ENCODE measurements at regions not wholly inside any gene's neighbourhood (a gene's known extent, or its start where the extent isn't known, plus 50 kb on each side); places are given as distances from the start of the nearest gene placed in this dataset.

DNA sequence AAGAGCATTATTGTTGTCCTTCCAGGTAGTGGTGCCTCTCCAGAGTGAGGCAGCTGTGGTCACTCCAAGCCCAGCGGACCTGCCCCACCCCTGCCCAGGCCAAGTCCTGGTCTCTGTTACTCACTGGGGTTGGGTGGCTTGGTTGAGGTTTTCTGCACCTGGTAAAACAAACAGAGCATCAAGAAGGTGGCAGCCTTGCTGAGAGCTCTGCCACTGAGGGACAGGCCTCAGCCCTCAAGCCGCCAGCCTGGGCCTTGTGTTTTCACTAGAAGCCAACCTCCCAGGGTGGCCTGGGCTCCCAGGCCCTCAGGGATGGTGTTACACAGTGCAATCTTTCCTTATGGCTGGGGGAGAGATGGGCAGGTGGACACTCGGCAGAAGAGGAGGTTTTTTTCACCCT is 182.7 kb downstream of the BCOR start:
- H2AK9ac ChIP-seq (replicated peaks; ENCODE audit: low read depth, low read length, poor library complexity): no peak overlapping the region
- in situ Hi-C loops (cut with MboI; ENCODE audit: low sequenced_read_pairs): no loop called here

More for the DNA sequence above, 182.7 kb downstream of the BCOR start:
- Histone ChIP-seq H3K36me3 (ENCODE audit: control insufficient read depth, insufficient read depth, low read length) (no peaks in the 10 kb centered on the region), H3K4me2 (ENCODE audit: low read depth, low read length) (no peak overlapping the region), H3K4me3 (ENCODE audit: insufficient read depth, low read depth, low read length) (no peak overlapping the region), H3K27me3 (ENCODE audit: control insufficient read depth, insufficient read depth, low read length) (peaks cover 12% of the 10 kb centered on the region), H2AFZ (replicated peaks; ENCODE audit: low read length, poor library complexity) (no peak overlapping the region), H2BK15ac (ENCODE audit: low read depth, low read length) (no peak overlapping the region), H4K20me1 (ENCODE audit: insufficient read depth, low read length) (no peaks in the 10 kb centered on the region), H3K56ac (ENCODE audit: extremely low read depth, insufficient read depth, low read length) (no peak overlapping the region), H3K4ac (ENCODE audit: low read depth, low read length) (no peak overlapping the region), H4K8ac (ENCODE audit: low read depth in 2 of 2, low read length in 2 of 2) (no peak overlapping the region), H3K18ac (ENCODE audit: low read depth, low read length) (no peak overlapping the region), H2BK5ac (ENCODE audit: low read depth, low read length, poor library complexity, severe bottlenecking) (no peak overlapping the region), H3K23ac (ENCODE audit: low read depth, low read length) (no peak overlapping the region), H3K9me3 (ENCODE audit: control insufficient read depth, insufficient read depth, low read length) (peaks cover 8% of the 10 kb centered on the region), H3K9ac (ENCODE audit: low read depth, low read length) (no peak overlapping the region), H3K79me1 (ENCODE audit: low read depth in 1 of 2, low read length in 2 of 2) (no peaks in the 10 kb centered on the region), H4K91ac (ENCODE audit: insufficient read depth, low read depth, low read length) (no peak overlapping the region), H4K5ac (ENCODE audit: low read depth, low read length) (no peak overlapping the region), H3K27ac (ENCODE audit: insufficient read depth, low read length) (no peak overlapping the region), H3K14ac (replicated peaks; ENCODE audit: low read depth, low read length) (no peak overlapping the region), H2BK20ac (ENCODE audit: low read depth, low read length) (no peak overlapping the region), H2AK5ac (ENCODE audit: low read depth, low read length) (no peak overlapping the region), H3K4me1 (ENCODE audit: control insufficient read depth, insufficient read depth, low read length) (no peaks in the 10 kb centered on the region), H2BK120ac (ENCODE audit: low read depth, low read length) (no peak overlapping the region), H3K9me1 (ENCODE audit: insufficient read depth, low read length) (no peaks in the 10 kb centered on the region)
- TF ChIP-seq RAD21 (IDR thresholded peaks at IDR 0.05; ENCODE audit: low read length): no peak
- no peak for TF ChIP-seq POLR2A (IDR thresholded peaks at IDR 0.05; ENCODE audit: low read depth, low read length)
- TF ChIP-seq, protein P1, sequence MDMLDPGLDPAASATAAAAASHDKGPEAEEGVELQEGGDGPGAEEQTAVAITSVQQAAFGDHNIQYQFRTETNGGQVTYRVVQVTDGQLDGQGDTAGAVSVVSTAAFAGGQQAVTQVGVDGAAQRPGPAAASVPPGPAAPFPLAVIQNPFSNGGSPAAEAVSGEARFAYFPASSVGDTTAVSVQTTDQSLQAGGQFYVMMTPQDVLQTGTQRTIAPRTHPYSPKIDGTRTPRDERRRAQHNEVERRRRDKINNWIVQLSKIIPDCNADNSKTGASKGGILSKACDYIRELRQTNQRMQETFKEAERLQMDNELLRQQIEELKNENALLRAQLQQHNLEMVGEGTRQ (IDR thresholded peaks at IDR 0.05; ENCODE audit: low read depth, low read length): no peak
- no peak for TF ChIP-seq MAFK (IDR thresholded peaks at IDR 0.05; ENCODE audit: low read depth, low read length)
- TF ChIP-seq RCOR1 (IDR thresholded peaks at IDR 0.05; ENCODE audit: insufficient replicate concordance, low read length): no peak
- TF ChIP-seq, protein P2, sequence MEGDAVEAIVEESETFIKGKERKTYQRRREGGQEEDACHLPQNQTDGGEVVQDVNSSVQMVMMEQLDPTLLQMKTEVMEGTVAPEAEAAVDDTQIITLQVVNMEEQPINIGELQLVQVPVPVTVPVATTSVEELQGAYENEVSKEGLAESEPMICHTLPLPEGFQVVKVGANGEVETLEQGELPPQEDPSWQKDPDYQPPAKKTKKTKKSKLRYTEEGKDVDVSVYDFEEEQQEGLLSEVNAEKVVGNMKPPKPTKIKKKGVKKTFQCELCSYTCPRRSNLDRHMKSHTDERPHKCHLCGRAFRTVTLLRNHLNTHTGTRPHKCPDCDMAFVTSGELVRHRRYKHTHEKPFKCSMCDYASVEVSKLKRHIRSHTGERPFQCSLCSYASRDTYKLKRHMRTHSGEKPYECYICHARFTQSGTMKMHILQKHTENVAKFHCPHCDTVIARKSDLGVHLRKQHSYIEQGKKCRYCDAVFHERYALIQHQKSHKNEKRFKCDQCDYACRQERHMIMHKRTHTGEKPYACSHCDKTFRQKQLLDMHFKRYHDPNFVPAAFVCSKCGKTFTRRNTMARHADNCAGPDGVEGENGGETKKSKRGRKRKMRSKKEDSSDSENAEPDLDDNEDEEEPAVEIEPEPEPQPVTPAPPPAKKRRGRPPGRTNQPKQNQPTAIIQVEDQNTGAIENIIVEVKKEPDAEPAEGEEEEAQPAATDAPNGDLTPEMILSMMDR (conservative IDR thresholded peaks at IDR 0.05; ENCODE audit: low read depth, low read length): no peak
- TF ChIP-seq FOS (IDR thresholded peaks at IDR 0.05; ENCODE audit: low read depth, low read length): no peak
- no TSS peak for BruUV-seq (replicated peaks)
- POLR2A ChIA-PET (ENCODE audit: unreplicated experiment): no interaction called here
- intact Hi-C loops (cut with micrococcal nuclease): no loop called here
- dilution Hi-C loops (cut with HindIII; ENCODE audit: low sequenced_read_pairs, unreplicated experiment): no loop called here
- CTCF ChIA-PET: no interaction called here
- 40% methylated on average over 1 of the region's 3 CpGs; no CpG with 5 or more reads in 1 of the 2 experiments for WGBS, 2 experiments (ENCODE audit: extremely low coverage in 2 of 2, insufficient read length in 1 of 2)
- DNase-seq (no peak), ATAC-seq (ENCODE audit: low read depth) (no peak)

Data from IMR-90 (cell line).